Left ventricle myocardium inferior (tissue), 1 donor: ENCODE measurements at regions not wholly inside any gene's neighbourhood (a gene's known extent, or its start where the extent isn't known, plus 50 kb on each side); places are given as distances from the start of the nearest gene placed in this dataset.

ENCODE experiments used
- DNase-seq: peaks from one replicate; pipeline ENCODE4 v3.0.0-alpha.2; 2020
- H3K27ac ChIP-seq: fragments of 200-600 bp; replicated peaks from 2 replicates; pipeline ENCODE4 v1.8.0; 2021
- H3K27me3 ChIP-seq: fragments of 200-600 bp; 2 replicates; pipeline ENCODE4 v1.8.0; 2021; ENCODE audit warnings: low read depth
- H3K36me3 ChIP-seq: fragments of 200-600 bp; 2 replicates; pipeline ENCODE4 v1.8.0; 2021
- H3K4me1 ChIP-seq: fragments of 200-600 bp; 2 replicates; pipeline ENCODE4 v1.8.0; 2021
- H3K4me3 ChIP-seq: fragments of 200-600 bp; 2 replicates; pipeline ENCODE4 v1.8.0; 2021; ENCODE audit warnings: mild to moderate bottlenecking, moderate library complexity
- H3K9me3 ChIP-seq: fragments of 200-600 bp; replicated peaks from 2 replicates; pipeline ENCODE4 v1.8.0; 2021
- CTCF ChIP-seq: fragments of 200-600 bp; IDR thresholded peaks from 2 replicates; pipeline ENCODE4 v1.8.0; 2021; ENCODE audit warnings: antibody characterized with exemption, mild to moderate bottlenecking, borderline replicate concordance
- intact Hi-C: fragments of 100-400 bp; cut with micrococcal nuclease; formaldehyde crosslinking; loops from one replicate; pipeline ENCODE4 v1.11.0; 2022
- donor health status: DM: no; HTN: yes; CAD: no; lungs with severe emphysema.

GRCh38 chr12:67742461-67742860 lies 93.9 kb downstream of the DYRK2 start:
- intact Hi-C loops = no loop called here
- no peaks in the 10 kb centered on the region for H3K9me3 ChIP-seq

GRCh38 chr12:67747869-67748742 lies 99.6 kb downstream of the DYRK2 start:
- no peaks in the 10 kb centered on the region for H3K9me3 ChIP-seq
- peak overlapping the region; percentile 34 for H3K27ac ChIP-seq
- no peak for TF ChIP-seq CTCF
- H3K27me3 ChIP-seq = no peaks in the 10 kb centered on the region
- H3K4me1 ChIP-seq = peaks cover 23% of the 10 kb centered on the region
- no peak overlapping the region for H3K4me3 ChIP-seq
- no peak for DNase-seq
- H3K36me3 ChIP-seq = no peaks in the 10 kb centered on the region
- intact Hi-C loops = no loop called here

More at GRCh38 chr12:67742461-67742860, 93.9 kb downstream of the DYRK2 start:
- H3K36me3 ChIP-seq = no peaks in the 10 kb centered on the region
- no peak for TF ChIP-seq CTCF
- no peak overlapping the region for H3K27ac ChIP-seq
- H3K4me3 ChIP-seq = no peak overlapping the region
- H3K27me3 ChIP-seq = no peaks in the 10 kb centered on the region
- no peak for DNase-seq
- H3K4me1 ChIP-seq = no peaks in the 10 kb centered on the region

- no peak for TF ChIP-seq CTCF
- intact Hi-C loops = no loop called here
- Histone ChIP-seq H3K4me3 (no peak overlapping the region), H3K27ac (no peak overlapping the region), H3K27me3 (no peaks in the 10 kb centered on the region), H3K36me3 (no peaks in the 10 kb centered on the region), H3K9me3 (no peaks in the 10 kb centered on the region), H3K4me1 (peaks cover 25% of the 10 kb centered on the region)
- no peak for DNase-seq
Observed at GRCh38 chr12:67748743-67749040, 100.1 kb downstream of the DYRK2 start.

- no peaks in the 10 kb centered on the region for H3K9me3 ChIP-seq
Observed at GRCh38 chr12:67750513-67751183, 102.1 kb downstream of the DYRK2 start.

GRCh38 chr12:67751381-67751928 lies 102.9 kb downstream of the DYRK2 start:
- no peak for DNase-seq
- Histone ChIP-seq H3K4me1 (peaks cover 31% of the 10 kb centered on the region), H3K4me3 (no peak overlapping the region), H3K27me3 (no peaks in the 10 kb centered on the region), H3K36me3 (no peaks in the 10 kb centered on the region), H3K9me3 (no peaks in the 10 kb centered on the region), H3K27ac (peak overlapping the region; percentile 29)
- intact Hi-C loops = no loop called here
- no peak for TF ChIP-seq CTCF

More at GRCh38 chr12:67750513-67751183, 102.1 kb downstream of the DYRK2 start:
- H3K4me3 ChIP-seq = no peak overlapping the region
- H3K4me1 ChIP-seq = peaks cover 31% of the 10 kb centered on the region
- no peaks in the 10 kb centered on the region for H3K36me3 ChIP-seq
- intact Hi-C loops = no loop called here
- H3K27ac ChIP-seq = no peak overlapping the region
- TF ChIP-seq CTCF = no peak
- no peak for DNase-seq
- no peaks in the 10 kb centered on the region for H3K27me3 ChIP-seq
